PFSK-1 (cell line): ENCODE measurements at regions not wholly inside any gene's neighbourhood (a gene's known extent, or its start where the extent isn't known, plus 50 kb on each side); places are given as distances from the start of the nearest gene placed in this dataset.

ENCODE experiments used
- POLR2AphosphoS5 ChIP-seq: IDR thresholded peaks from 2 replicates; pipeline ENCODE4 v1.6.1; 2012; ENCODE audit warnings: low read depth, mild to moderate bottlenecking, control low read depth, low read length, moderate library complexity
- TF ChIP-seq, protein P1 (sequence below), 2 experiments: IDR thresholded peaks; 2 replicates each; pipeline versions ENCODE4 v1.6.1 to v1.8.0; 2011 to 2012; ENCODE audit warnings: low read depth in 2 of 2, low read length in 2 of 2, control low read depth in 1 of 2, inconsistent platforms in 1 of 2, mild to moderate bottlenecking in 1 of 2, moderate library complexity in 1 of 2; ENCODE audit not compliant: insufficient read depth in 1 of 2

DNA sequence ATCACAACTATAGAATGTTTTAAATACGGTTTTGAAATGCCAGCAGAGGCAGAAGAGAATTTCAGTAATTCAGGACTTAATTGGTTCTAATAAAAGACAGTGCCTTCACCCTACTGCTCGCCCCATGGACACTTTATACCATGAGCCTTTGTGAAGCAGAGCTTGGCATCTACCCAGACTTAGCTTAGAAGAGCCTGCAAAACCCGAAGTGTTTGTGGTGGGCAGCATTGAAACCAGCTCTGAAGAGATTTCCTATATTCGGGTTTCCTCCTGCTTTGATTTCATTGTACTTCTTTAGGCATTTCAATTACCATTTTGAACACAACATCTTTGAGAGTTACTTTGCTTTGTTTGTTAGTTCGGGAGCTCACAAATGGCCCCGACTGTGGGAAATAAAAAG, 185.1 kb upstream of the MTNR1B start:
- no peak for TF ChIP-seq POLR2AphosphoS5
- TF ChIP-seq, protein P1, sequence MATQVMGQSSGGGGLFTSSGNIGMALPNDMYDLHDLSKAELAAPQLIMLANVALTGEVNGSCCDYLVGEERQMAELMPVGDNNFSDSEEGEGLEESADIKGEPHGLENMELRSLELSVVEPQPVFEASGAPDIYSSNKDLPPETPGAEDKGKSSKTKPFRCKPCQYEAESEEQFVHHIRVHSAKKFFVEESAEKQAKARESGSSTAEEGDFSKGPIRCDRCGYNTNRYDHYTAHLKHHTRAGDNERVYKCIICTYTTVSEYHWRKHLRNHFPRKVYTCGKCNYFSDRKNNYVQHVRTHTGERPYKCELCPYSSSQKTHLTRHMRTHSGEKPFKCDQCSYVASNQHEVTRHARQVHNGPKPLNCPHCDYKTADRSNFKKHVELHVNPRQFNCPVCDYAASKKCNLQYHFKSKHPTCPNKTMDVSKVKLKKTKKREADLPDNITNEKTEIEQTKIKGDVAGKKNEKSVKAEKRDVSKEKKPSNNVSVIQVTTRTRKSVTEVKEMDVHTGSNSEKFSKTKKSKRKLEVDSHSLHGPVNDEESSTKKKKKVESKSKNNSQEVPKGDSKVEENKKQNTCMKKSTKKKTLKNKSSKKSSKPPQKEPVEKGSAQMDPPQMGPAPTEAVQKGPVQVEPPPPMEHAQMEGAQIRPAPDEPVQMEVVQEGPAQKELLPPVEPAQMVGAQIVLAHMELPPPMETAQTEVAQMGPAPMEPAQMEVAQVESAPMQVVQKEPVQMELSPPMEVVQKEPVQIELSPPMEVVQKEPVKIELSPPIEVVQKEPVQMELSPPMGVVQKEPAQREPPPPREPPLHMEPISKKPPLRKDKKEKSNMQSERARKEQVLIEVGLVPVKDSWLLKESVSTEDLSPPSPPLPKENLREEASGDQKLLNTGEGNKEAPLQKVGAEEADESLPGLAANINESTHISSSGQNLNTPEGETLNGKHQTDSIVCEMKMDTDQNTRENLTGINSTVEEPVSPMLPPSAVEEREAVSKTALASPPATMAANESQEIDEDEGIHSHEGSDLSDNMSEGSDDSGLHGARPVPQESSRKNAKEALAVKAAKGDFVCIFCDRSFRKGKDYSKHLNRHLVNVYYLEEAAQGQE (IDR thresholded peaks at IDR 0.05; ENCODE audit: insufficient read depth in 1 of 2, low read depth in 2 of 2, low read length in 2 of 2), result no peak
